K562 (cell line): ENCODE measurements at regions not wholly inside any gene's neighbourhood (a gene's known extent, or its start where the extent isn't known, plus 50 kb on each side); places are given as distances from the start of the nearest gene placed in this dataset.

Source experiments
- ATAC-seq: fragments of 200-7000 bp; cut with Tn5 transposase; 3 replicates; pipeline ENCODE4 v1.9.1; 2020; ENCODE audit warnings: moderate library complexity
- BruUV-seq: library from RNA; stranded (reverse); fragments of 400-500 nt; replicated peaks from 2 replicates; lab custom pipeline; 2021; lab: Mats Ljungman, UMichigan
- CTCF ChIA-PET: fragments of 300-600 bp; formaldehyde crosslinking; extraction: SDS; loops from one replicate; lab custom pipeline; 2021; ENCODE audit warnings: low intra/inter-chr PET ratio; lab: Yijun Ruan, JAX
- POLR2A ChIA-PET: fragments of 300-600, 350-650 bp; sonication (Branson Sonifier 250); formaldehyde crosslinking; extraction: SDS; loops from one replicate; lab custom pipeline; 2021; ENCODE audit warnings: antibody characterized with exemption, inconsistent platforms; lab: Yijun Ruan, JAX
- DNase-seq, 4 experiments: peaks; one replicate each; pipeline versions ENCODE4 v3.0.0 to v3.0.0-alpha.2; 2011 to 2018; ENCODE audit warnings: low spot score in 3 of 4, mixed read lengths in 3 of 4; ENCODE audit errors: extremely low read depth in 1 of 4
- FAIRE-seq: peaks from 2 replicates; lab custom pipeline; 2011; peaks lifted over from hg19 to GRCh38; lab: Jason Lieb, UNC
- H2AFZ ChIP-seq: 2 replicates; pipeline ENCODE4 v1.6.0; 2011; ENCODE audit warnings: low read depth, low read length, control low read depth, inconsistent platforms
- H3K27ac ChIP-seq: fragments of 200-600 bp; 3 replicates; pipeline ENCODE4 v1.8.0; 2011; ENCODE audit warnings: low read depth, mild to moderate bottlenecking, control low read depth, inconsistent platforms, low read length, moderate library complexity, mixed read lengths; ENCODE audit errors: extremely low read depth
- H3K27me3 ChIP-seq, 2 experiments: fragments of 300-600 bp in 1 of 2; 2 replicates in 1 of 2; 3 replicates in 1 of 2; pipeline versions ENCODE4 v1.6.0 to v1.8.0; 2011; ENCODE audit warnings: inconsistent platforms in 2 of 2, low read length in 2 of 2, mild to moderate bottlenecking in 1 of 2, mixed read lengths in 1 of 2, moderate library complexity in 1 of 2; ENCODE audit not compliant: control insufficient read depth in 2 of 2, insufficient read depth in 2 of 2
- H3K36me3 ChIP-seq: fragments of 300-600 bp; 3 replicates; pipeline ENCODE4 v1.8.0; 2011; ENCODE audit warnings: mild to moderate bottlenecking, low read length, inconsistent platforms; ENCODE audit not compliant: control insufficient read depth, insufficient read depth
- H3K4me1 ChIP-seq, 2 experiments: fragments of 200-600 bp in 1 of 2; replicated peaks in 1 of 2; 2 replicates in 1 of 2; 3 replicates in 1 of 2; pipeline versions ENCODE4 v1.5.1 to v1.8.0; 2011; ENCODE audit warnings: inconsistent platforms in 2 of 2, low read length in 2 of 2, mild to moderate bottlenecking in 1 of 2, mixed read lengths in 1 of 2, moderate library complexity in 1 of 2; ENCODE audit not compliant: control insufficient read depth in 2 of 2, insufficient read depth in 2 of 2
- H3K4me2 ChIP-seq: 2 replicates; pipeline ENCODE4 v1.6.1; 2011; ENCODE audit warnings: low read length, control low read depth, inconsistent platforms, mixed read lengths; ENCODE audit not compliant: insufficient read depth
- H3K4me3 ChIP-seq: fragments of 200-600 bp; sonication (generic), shearing (Covaris generic); 2 replicates; pipeline ENCODE4 v1.5.1; 2016; ENCODE audit warnings: control low read depth, inconsistent platforms
- H3K79me2 ChIP-seq: fragments of 200-600 bp; 3 replicates; pipeline ENCODE4 v1.8.0; 2011; ENCODE audit warnings: low read length, inconsistent platforms; ENCODE audit not compliant: control insufficient read depth, insufficient read depth
- H3K9ac ChIP-seq, 2 experiments: 2 replicates each; pipeline versions ENCODE4 v1.6.0 to v1.6.1; 2011; ENCODE audit warnings: low read depth in 2 of 2, low read length in 2 of 2, control low read depth in 1 of 2, inconsistent platforms in 1 of 2, mild to moderate bottlenecking in 1 of 2, mixed read lengths in 1 of 2; ENCODE audit not compliant: insufficient read depth in 1 of 2
- H3K9me1 ChIP-seq: one replicate; pipeline ENCODE4 v1.6.0; 2011; ENCODE audit warnings: inconsistent platforms, mild to moderate bottlenecking, low read length, moderate library complexity; ENCODE audit not compliant: control insufficient read depth, insufficient read depth
- H3K9me3 ChIP-seq: replicated peaks from 2 replicates; pipeline ENCODE4 v1.5.1; 2011; ENCODE audit warnings: low read depth, low read length, inconsistent platforms; ENCODE audit not compliant: control insufficient read depth, insufficient read depth
- H4K20me1 ChIP-seq: replicated peaks from 2 replicates; pipeline ENCODE4 v1.6.1; 2011; ENCODE audit warnings: low read length, inconsistent platforms, mixed read lengths; ENCODE audit not compliant: control insufficient read depth, insufficient read depth
- DDX20 ChIP-seq: fragments of 450-650 bp; IDR thresholded peaks from 2 replicates; pipeline ENCODE4 v1.6.1; 2016; ENCODE audit warnings: missing genetic modification characterization, low read depth, mild to moderate bottlenecking, missing compliant biosample characterization, moderate library complexity
- GABPA ChIP-seq: fragments of 200-800 bp; sonication (Bioruptor generic); conservative IDR thresholded peaks from 2 replicates; pipeline ENCODE4 v1.6.1; 2016; ENCODE audit warnings: low read depth, missing genetic modification characterization, missing compliant biosample characterization
- HDAC8 ChIP-seq: fragments of 450-650 bp; IDR thresholded peaks from 2 replicates; pipeline ENCODE4 v1.6.1; 2016; ENCODE audit warnings: mild to moderate bottlenecking, missing genetic modification characterization, moderate library complexity, missing compliant biosample characterization
- NFIC ChIP-seq: fragments of 450-650 bp; IDR thresholded peaks from 2 replicates; pipeline ENCODE4 v1.6.1; 2017; ENCODE audit warnings: mild to moderate bottlenecking, inconsistent platforms
- ZNF184 ChIP-seq: sonication (generic); formaldehyde crosslinking; IDR thresholded peaks from 2 replicates; pipeline ENCODE4 v1.5.0; 2020; ENCODE audit warnings: missing genetic modification reagents
- ZNF507 ChIP-seq: conservative IDR thresholded peaks from 2 replicates; pipeline ENCODE4 v1.6.1; 2017; ENCODE audit warnings: missing genetic modification characterization, missing compliant biosample characterization
- WGBS: fragments of 100-300 bp; shearing (Covaris generic); methylation state at CpG from one replicate; pipeline ENCODE4 v1.1.6; 2016; ENCODE audit warnings: low coverage, mixed read lengths; ENCODE audit not compliant: insufficient coverage; ENCODE audit errors: missing lambda C conversion rate; 5-methylcytosine and 5-hydroxymethylcytosine counted together
- in situ Hi-C: fragments of 300-500 bp; cut with MboI; formaldehyde crosslinking; loops from 4 replicates; pipeline ENCODE4 v1.15.0; 2018; ENCODE audit warnings: inconsistent platforms, mixed read lengths
- intact Hi-C: fragments of 100-400 bp; cut with micrococcal nuclease; formaldehyde crosslinking; loops from 2 replicates; pipeline ENCODE4 v1.14.2; 2022

- TF ChIP-seq ZNF184 = no peak
- TF ChIP-seq DDX20 (tag) = no peak
- TF ChIP-seq ZNF507 = no peak
- TF ChIP-seq, all 486 proteins: peak for 0
- Histone ChIP-seq H3K79me2 (no peaks in the 10 kb centered on the region; the same call in 2 of the 3 replicates), H2AFZ (no peak overlapping the region), H3K9me1 (no peaks in the 10 kb centered on the region), H3K4me2 (no peak overlapping the region), H3K9ac (no peak overlapping the region), H3K27me3 (no peaks in the 10 kb centered on the region), H3K27ac (no peak overlapping the region), H3K4me1 (peaks cover 2 to 21% of the 10 kb centered on the region in 2 experiments; a peak in 4 of 5 replicates), H4K20me1 (no peaks in the 10 kb centered on the region; the same call in 1 of the 2 replicates), H3K4me3 (no peak overlapping the region), H3K9me3 (no peaks in the 10 kb centered on the region), H3K36me3 (no peaks in the 10 kb centered on the region)
- no TSS peak for BruUV-seq
- FAIRE-seq (no peak), ATAC-seq (no peak), DNase-seq (no peak)
- intact Hi-C loops (no loop called here), in situ Hi-C loops (no loop called here)
- WGBS = 45% methylated on average over 3 of the region's 3 CpGs
- ChIA-PET CTCF (no interaction called here), POLR2A (no interaction called here)
Measured at GRCh38 chr13:50361282-50361681, 346.0 kb downstream of the KCNRG start.

GRCh38 chr13:50365408-50366391 lies 350.5 kb downstream of the KCNRG start:
- Histone ChIP-seq H4K20me1 (no peaks in the 10 kb centered on the region; the same call in 1 of the 2 replicates), H3K27ac (no peak overlapping the region), H3K4me1 (0 out of 5 replicates have a peak, but pooled peaks cover 0 to 6% of the 10 kb centered on the region in 2 experiments), H3K27me3 (no peaks in the 10 kb centered on the region), H3K79me2 (no peaks in the 10 kb centered on the region), H3K4me2 (no peak overlapping the region), H3K9me3 (no peaks in the 10 kb centered on the region), H3K36me3 (no peaks in the 10 kb centered on the region), H3K9ac (no peak overlapping the region), H3K4me3 (no peak overlapping the region), H3K9me1 (no peaks in the 10 kb centered on the region), H2AFZ (no peak overlapping the region)
- in situ Hi-C loops = no loop called here
- POLR2A ChIA-PET = interaction anchor here (1.2 kb wide), 1 partner anchor 31 kb away, joined by 3 read pairs; no protein-coding TSS in a partner anchor
- TF ChIP-seq GABPA (tag) = peak; percentile 45
- TF ChIP-seq HDAC8 (tag) = no peak
- TF ChIP-seq NFIC = 0 out of 2 replicates have a peak, but pooled peaks have one; percentile 8
- BruUV-seq = no TSS peak
- DNase-seq (peak in 1 of 4 experiments; percentile 26), FAIRE-seq (no peak), ATAC-seq (no peak; the same call in 2 of the 3 replicates)
- WGBS = 56% methylated on average over 10 of the region's 10 CpGs
- CTCF ChIA-PET = no interaction called here
- intact Hi-C loops = no loop called here
